NB4 (cell line): ENCODE measurements at regions not wholly inside any gene's neighbourhood (a gene's known extent, or its start where the extent isn't known, plus 50 kb on each side); places are given as distances from the start of the nearest gene placed in this dataset.

ENCODE experiments used
- DNase-seq: peaks from one replicate; pipeline ENCODE4 v3.0.0; 2010; ENCODE audit warnings: low read depth
- H3K4me3 ChIP-seq: one replicate; pipeline ENCODE4 v1.5.1; 2011; ENCODE audit warnings: mild to moderate bottlenecking, low read depth, low read length, moderate library complexity
- CTCF ChIP-seq: IDR thresholded peaks from one replicate; pipeline ENCODE4 v1.5.1; 2012; ENCODE audit warnings: low read depth, low read length
- MYC ChIP-seq: IDR thresholded peaks from 2 replicates; pipeline ENCODE4 v1.6.1; 2011; ENCODE audit warnings: low read depth, low read length
- POLR2A ChIP-seq: IDR thresholded peaks from 2 replicates; pipeline ENCODE4 v1.6.1; 2011; ENCODE audit warnings: mild to moderate bottlenecking; ENCODE audit not compliant: insufficient read length; ENCODE audit errors: extremely low read depth
- TF ChIP-seq, protein P1 (sequence below): IDR thresholded peaks from 2 replicates; pipeline ENCODE4 v1.6.1; 2011; ENCODE audit warnings: low read depth, low read length

DNA sequence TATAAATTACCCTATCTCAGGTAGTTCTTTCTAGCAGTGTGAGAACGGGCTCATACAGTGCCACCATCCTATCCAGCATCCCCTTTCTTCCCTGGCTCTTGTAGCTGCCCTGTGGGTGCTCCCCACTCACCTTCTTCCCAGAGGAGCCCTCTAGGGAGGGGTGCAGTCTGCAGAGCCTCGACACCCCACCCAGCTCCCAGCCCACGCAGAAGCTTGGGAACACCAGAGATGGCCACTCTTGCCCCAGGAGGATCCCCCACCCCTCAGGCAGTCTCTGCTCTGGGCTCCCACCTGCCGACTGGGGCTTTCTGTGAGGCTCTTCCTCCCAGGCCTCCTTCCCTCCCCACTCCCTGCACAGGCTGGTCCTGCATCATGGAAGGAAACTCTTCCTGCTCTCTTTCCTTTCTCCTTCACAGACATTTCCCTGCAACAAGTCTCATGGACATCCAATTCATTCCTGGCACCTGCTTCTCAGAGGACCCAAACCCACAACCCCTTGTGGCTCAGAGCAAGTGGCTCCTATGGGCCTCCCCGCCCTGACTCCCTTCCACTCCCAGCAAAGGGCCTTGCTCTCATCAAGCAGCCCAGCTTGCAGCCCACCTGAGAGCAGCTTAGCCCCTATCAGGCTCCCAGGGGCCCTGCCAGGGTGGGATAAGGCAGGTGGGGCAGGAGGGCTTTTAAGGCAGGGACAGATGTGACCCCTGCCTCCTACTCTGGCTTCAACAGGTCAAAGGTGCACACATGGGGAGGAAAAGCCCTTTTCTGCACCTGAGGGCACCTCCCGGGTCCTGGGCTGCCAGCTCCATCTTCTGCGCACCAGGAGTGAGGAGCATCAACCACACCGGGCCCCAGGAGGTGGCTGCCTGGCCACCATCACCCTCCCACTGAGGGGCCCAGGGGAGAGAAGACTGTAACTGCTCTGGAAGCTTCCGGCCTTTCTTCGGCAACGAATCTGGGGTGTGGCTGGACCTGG is 263.8 kb upstream of the TNRC6C start:
- H3K4me3 ChIP-seq = no peak overlapping the region
- DNase-seq = no peak
- TF ChIP-seq, protein P1, sequence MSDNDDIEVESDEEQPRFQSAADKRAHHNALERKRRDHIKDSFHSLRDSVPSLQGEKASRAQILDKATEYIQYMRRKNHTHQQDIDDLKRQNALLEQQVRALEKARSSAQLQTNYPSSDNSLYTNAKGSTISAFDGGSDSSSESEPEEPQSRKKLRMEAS = no peak
- TF ChIP-seq POLR2A (no peak), MYC (no peak), CTCF (no peak)

- DNase-seq = no peak
- H3K4me3 ChIP-seq = no peak overlapping the region
- TF ChIP-seq CTCF (no peak), POLR2A (no peak), MYC (no peak)
- TF ChIP-seq, protein P1 = no peak
Observed at GRCh38 chr17:77695386-77695785, 263.1 kb upstream of the TNRC6C start.

- no peak for TF ChIP-seq MYC
- no peak for TF ChIP-seq CTCF
- TF ChIP-seq POLR2A = no peak
- TF ChIP-seq, protein P1 = no peak
- DNase-seq = no peak
- H3K4me3 ChIP-seq = no peak overlapping the region
Observed at GRCh38 chr17:77696151-77696720, 262.3 kb upstream of the TNRC6C start.

GRCh38 chr17:77696721-77697460 is 261.6 kb upstream of the TNRC6C start:
- H3K4me3 ChIP-seq = no peak overlapping the region
- TF ChIP-seq, protein P1 = no peak
- TF ChIP-seq POLR2A (no peak), MYC (no peak), CTCF (no peak)
- no peak for DNase-seq

- H3K4me3 ChIP-seq = no peak overlapping the region
- no peak for DNase-seq
- TF ChIP-seq, protein P1 = no peak
- TF ChIP-seq POLR2A (no peak), MYC (no peak), CTCF (no peak)
Observed at GRCh38 chr17:77697480-77698400, 260.8 kb upstream of the TNRC6C start.
